ENCODE measurements at regions not wholly inside any gene's neighbourhood (a gene's known extent, or its start where the extent isn't known, plus 50 kb on each side); places are given as distances from the start of the nearest gene placed in this dataset.

- no peak for DNase-seq
- H3K4me1 ChIP-seq (ENCODE audit: insufficient read depth) = no peaks in the 10 kb centered on the region
- no peak for TF ChIP-seq POLR2A (IDR thresholded peaks at IDR 0.05)
- TF ChIP-seq CTCF (IDR thresholded peaks at IDR 0.05) = no peak
- TF ChIP-seq EP300 (IDR thresholded peaks at IDR 0.05) = no peak
- no peaks in the 10 kb centered on the region for H3K9me3 ChIP-seq
- no peaks in the 10 kb centered on the region for H3K36me3 ChIP-seq
- intact Hi-C loops (cut with DNase I) = no loop called here
- no peak overlapping the region for H3K27ac ChIP-seq
- 79 to 88% (median 79%) methylated on average over 2 of the region's 2 CpGs for WGBS, 3 donors
- no peaks in the 10 kb centered on the region for H3K27me3 ChIP-seq
- H3K4me3 ChIP-seq = no peak overlapping the region
Measured at GRCh38 chr1:106751002-106751401, 305.5 kb upstream of the PRMT6 start.

GRCh38 chr1:106753066-106753465 lies 303.4 kb upstream of the PRMT6 start:
- Histone ChIP-seq H3K27ac (no peak overlapping the region), H3K36me3 (no peaks in the 10 kb centered on the region), H3K4me3 (no peak overlapping the region), H3K9me3 (no peaks in the 10 kb centered on the region), H3K27me3 (no peaks in the 10 kb centered on the region), H3K4me1 (ENCODE audit: insufficient read depth) (no peaks in the 10 kb centered on the region)
- intact Hi-C loops (cut with DNase I) = no loop called here
- 6 to 44% (median 21%) methylated on average over 1 of the region's 1 CpG for WGBS, 3 donors
- DNase-seq = no peak
- TF ChIP-seq EP300 (IDR thresholded peaks at IDR 0.05) (no peak), POLR2A (IDR thresholded peaks at IDR 0.05) (no peak), CTCF (IDR thresholded peaks at IDR 0.05) (no peak)

DNA sequence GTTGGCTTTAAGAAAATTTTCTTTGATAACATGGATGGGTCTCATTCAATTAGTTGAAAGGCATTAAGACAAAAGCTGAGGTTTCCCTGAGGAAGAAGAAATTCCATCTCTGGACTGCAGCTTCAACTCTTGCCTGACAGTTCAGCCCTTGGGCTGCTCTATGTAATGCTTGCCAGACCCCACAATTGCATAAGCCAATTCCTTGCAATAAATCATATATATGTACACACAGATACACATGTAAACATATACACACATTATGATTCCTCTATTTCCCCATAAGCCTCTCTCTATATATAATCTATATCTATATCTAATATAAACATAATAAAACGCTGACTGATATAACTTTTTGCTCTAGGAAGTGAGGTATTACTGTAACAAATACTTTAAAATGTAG lies 301.5 kb upstream of the PRMT6 start:
- TF ChIP-seq EP300 (IDR thresholded peaks at IDR 0.05) (no peak), CTCF (IDR thresholded peaks at IDR 0.05) (no peak), POLR2A (IDR thresholded peaks at IDR 0.05) (no peak)
- Histone ChIP-seq H3K27me3 (no peaks in the 10 kb centered on the region), H3K9me3 (no peaks in the 10 kb centered on the region), H3K4me3 (no peak overlapping the region), H3K36me3 (no peaks in the 10 kb centered on the region), H3K4me1 (ENCODE audit: insufficient read depth) (no peaks in the 10 kb centered on the region), H3K27ac (no peak overlapping the region)
- no peak for DNase-seq
- intact Hi-C loops (cut with DNase I) = no loop called here
- WGBS, 3 donors = 66 to 91% (median 69%) methylated on average over 1 of the region's 1 CpG

DNA sequence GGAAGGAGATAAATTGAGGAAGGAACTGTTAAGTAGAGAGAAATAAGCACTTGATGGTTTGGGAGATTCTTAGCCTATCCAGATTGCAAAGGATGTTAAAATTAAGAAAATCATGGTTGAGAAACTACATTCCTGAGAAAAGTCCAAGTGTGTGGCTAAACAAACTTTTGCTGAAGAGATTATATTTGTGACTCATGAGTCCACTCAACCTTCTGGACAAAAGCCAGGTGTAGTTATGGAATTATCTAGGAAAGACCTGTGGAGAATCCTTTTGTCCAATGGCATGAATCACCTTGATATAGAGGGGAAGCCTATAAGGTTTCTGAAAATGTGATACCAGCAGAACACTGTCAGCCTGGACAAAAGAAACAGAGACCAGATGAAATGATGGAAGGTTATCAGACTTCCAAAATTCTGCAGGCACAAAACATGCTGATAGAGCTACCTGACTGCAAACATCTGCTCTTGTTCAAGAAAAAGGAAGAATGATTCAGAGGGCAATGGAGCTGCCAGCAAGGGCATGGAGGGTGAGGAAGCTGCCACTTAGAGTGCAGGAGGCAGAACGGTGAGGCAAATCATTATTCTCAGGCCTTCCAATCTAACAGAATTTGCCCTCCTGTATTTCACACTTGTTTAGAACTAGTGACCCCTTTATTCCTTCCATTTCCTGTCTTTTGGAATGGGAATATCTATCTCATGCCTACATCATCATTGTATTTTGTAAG lies 300.6 kb upstream of the PRMT6 start:
- TF ChIP-seq POLR2A (IDR thresholded peaks at IDR 0.05) = no peak
- no peak for TF ChIP-seq EP300 (IDR thresholded peaks at IDR 0.05)
- no peak for TF ChIP-seq CTCF (IDR thresholded peaks at IDR 0.05)
- no peak overlapping the region for H3K4me3 ChIP-seq
- WGBS, 3 donors = 32 to 61% (median 50%) methylated on average over 1 of the region's 1 CpG
- DNase-seq = no peak
- H3K36me3 ChIP-seq = no peaks in the 10 kb centered on the region
- intact Hi-C loops (cut with DNase I) = no loop called here
- no peak overlapping the region for H3K27ac ChIP-seq
- H3K27me3 ChIP-seq = no peaks in the 10 kb centered on the region
- no peaks in the 10 kb centered on the region for H3K9me3 ChIP-seq
- H3K4me1 ChIP-seq (ENCODE audit: insufficient read depth) = no peaks in the 10 kb centered on the region
